Sciatic nerve (tissue), 2 donors: ENCODE measurements at regions not wholly inside any gene's neighbourhood (a gene's known extent, or its start where the extent isn't known, plus 50 kb on each side); places are given as distances from the start of the nearest gene placed in this dataset.
"Not testable (repeated sequence)": the region's sequence is repeated elsewhere in the genome, so short reads cannot be mapped to it uniquely, and the experiment has no call there.

ENCODE experiments used
- ATAC-seq: fragments of 200-7000 bp; cut with Tn5 transposase; one replicate; pipeline ENCODE4 v1.9.1; 2020; ENCODE audit warnings: mild to moderate bottlenecking, moderate library complexity
- DNase-seq: peaks from one replicate; pipeline ENCODE4 v3.0.0-alpha.2; 2020; ENCODE audit warnings: low spot score
- intact Hi-C: fragments of 100-400 bp; cut with DNase I; formaldehyde crosslinking; loops from one replicate; pipeline ENCODE4 v1.14.2; 2022
- donor health status: DM: no; HTN: no; CAD: no.
- donor health status: DM: no; HTN: no; CAD: no.

- intact Hi-C loops: no loop called here
- ATAC-seq (no peak), DNase-seq (no peak)
These were observed 51.9 kb upstream of the NMUR2 start for GRCh38 chr5:152456815-152457443.

- intact Hi-C loops: no loop called here
- no peak for ATAC-seq
- no peak for DNase-seq
These were observed 57.1 kb upstream of the NMUR2 start for GRCh38 chr5:152462021-152462721.

DNA sequence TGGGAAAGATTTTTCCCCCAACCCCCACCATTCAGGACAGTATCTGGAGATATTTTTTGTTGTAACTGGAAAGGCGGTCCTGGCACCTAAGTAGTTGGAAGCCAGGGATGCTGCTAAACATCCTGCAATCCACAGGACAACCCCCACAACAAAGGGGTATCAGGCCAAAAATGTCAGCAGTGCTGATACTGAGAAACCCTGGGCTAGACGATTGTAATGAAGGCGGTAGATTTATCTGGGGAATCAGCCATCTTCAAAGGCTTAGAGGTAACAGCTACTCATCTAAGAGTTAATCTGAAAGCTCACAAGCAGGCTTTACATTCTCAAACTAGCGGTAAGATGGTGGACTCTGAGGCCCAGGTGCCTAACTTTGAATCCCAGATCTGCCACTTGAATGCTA, 59.0 kb upstream of the NMUR2 start:
- DNase-seq (no peak), ATAC-seq (no peak)
- intact Hi-C loops: no loop called here

DNA sequence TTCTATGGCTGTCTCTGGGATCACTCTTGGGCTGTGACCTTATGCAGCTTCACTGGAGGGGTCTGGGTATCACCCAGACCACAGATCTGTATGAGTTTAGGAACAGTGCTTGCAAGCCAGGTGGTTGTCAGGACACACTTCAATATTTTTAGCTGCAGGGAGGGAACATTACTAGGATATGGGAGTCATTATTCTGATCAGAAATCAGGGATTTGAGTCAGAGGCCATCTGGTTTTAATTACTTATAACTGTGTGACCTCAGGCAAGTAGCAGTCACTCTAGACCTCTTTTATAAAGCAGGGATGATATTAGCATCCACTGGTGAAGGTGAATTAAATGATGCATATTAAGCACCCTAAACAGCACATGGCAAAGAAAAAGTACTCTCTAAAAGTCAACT, 60.1 kb upstream of the NMUR2 start:
- ATAC-seq (no peak), DNase-seq (no peak)
- intact Hi-C loops: no loop called here

GRCh38 chr5:152466085-152466745, 61.1 kb upstream of the NMUR2 start:
- ATAC-seq (no peak), DNase-seq (no peak)
- intact Hi-C loops: no loop called here

- DNase-seq (no peak), ATAC-seq (no peak)
- intact Hi-C loops: no loop called here
These were observed 65.1 kb upstream of the NMUR2 start for GRCh38 chr5:152470167-152470566.

- no peak for DNase-seq
- intact Hi-C loops: no loop called here
- ATAC-seq: no peak
These were observed 67.0 kb upstream of the NMUR2 start for GRCh38 chr5:152472083-152472482.

- no peak for ATAC-seq
- intact Hi-C loops: no loop called here
- DNase-seq: no peak
These were observed 69.9 kb upstream of the NMUR2 start for GRCh38 chr5:152474961-152475360.

DNA sequence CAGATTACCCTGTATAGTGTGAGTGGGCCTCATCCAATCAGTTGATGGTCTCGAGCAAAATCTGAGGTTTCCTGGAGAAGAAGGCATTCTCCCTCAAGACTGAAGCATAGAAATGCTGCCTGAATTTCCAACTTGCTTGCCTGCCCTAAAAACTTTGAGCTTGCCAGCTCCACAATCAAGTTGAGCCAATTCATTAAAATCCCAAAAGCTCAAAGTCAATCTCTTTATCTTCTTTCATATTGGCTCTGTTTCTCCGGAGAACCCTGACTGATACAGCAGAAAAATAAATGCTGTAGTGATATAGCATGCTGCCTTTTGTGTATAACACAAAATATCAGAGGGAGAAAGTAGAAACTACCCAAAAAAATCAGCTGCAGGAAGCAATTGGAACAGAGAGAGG, 72.5 kb upstream of the NMUR2 start:
- ATAC-seq (no peak), DNase-seq (no peak)
- intact Hi-C loops: no loop called here

DNA sequence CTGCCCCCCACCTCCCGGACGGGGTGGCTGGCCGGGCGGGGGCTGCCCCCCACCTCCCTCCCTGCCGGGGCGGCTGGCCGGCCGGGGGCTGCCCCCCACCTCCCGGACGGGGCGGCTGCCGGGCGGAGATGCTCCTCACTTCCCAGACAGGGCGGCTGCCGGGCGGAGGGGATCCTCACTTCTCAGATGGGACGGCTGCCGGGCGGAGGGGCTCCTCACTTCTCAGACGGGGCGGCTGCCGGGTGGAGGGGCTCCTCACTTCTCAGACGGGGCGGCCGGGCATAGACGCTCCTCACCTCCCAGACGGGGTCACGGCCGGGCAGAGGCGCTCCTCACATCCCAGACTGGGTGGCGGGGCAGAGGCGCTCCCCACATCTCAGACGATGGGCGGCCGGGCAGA, 74.8 kb upstream of the NMUR2 start:
- DNase-seq, ATAC-seq, intact Hi-C loops: not testable (repeated sequence)

- intact Hi-C loops, DNase-seq, ATAC-seq: not testable (repeated sequence)
These were observed 75.6 kb upstream of the NMUR2 start for GRCh38 chr5:152480677-152481076.

DNA sequence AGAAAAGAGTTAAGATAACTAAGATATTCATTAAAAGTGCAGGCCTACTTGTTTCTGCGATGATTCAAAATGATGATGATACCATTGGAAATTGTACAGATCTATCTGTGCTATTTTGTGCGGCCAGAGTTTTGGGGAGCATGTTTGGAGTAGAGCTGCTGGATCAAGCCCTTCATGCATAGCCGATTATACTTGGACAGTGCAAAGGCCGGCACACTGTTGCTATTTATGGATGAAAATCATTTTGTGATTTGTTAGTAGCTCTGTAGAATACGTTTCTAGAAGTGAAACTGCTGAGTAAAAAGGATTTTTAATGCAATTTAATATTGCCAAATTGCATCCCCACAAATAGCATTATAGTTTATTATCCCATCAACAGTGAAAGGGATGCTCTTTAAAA, 82.1 kb upstream of the NMUR2 start:
- intact Hi-C loops: loop anchor here (5.0 kb wide), 1 partner anchor 565 kb away; no protein-coding TSS in a partner anchor
- DNase-seq (no peak), ATAC-seq (no peak)

DNA sequence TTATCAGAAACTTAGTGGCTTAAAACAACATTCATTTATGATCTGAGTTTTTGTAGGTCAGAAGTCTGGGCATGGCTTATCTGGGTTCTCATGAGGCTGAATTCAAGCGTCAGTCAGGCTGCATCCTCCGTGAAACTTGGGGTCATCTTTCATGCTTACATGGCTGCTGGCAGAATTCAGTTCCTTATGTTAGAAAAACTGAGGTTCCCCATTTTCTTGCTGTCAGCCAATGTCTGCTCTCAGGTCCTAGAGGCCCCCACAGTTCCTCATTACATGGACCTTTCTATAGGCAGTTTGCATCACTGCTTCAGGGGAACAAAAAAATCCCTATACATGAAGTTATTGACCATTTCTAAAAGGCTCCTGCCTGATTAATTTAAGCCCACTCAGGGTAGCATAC, 83.8 kb upstream of the NMUR2 start:
- intact Hi-C loops: loop anchor here (5.0 kb wide), 1 partner anchor 563 kb away; no protein-coding TSS in a partner anchor
- no peak for DNase-seq
- ATAC-seq: no peak

GRCh38 chr5:152499814-152500535, 94.9 kb upstream of the NMUR2 start:
- no peak for DNase-seq
- intact Hi-C loops: no loop called here
- no peak for ATAC-seq

- intact Hi-C loops: no loop called here
- no peak for ATAC-seq
- no peak for DNase-seq
These were observed 96.2 kb upstream of the NMUR2 start for GRCh38 chr5:152501294-152501693.

DNA sequence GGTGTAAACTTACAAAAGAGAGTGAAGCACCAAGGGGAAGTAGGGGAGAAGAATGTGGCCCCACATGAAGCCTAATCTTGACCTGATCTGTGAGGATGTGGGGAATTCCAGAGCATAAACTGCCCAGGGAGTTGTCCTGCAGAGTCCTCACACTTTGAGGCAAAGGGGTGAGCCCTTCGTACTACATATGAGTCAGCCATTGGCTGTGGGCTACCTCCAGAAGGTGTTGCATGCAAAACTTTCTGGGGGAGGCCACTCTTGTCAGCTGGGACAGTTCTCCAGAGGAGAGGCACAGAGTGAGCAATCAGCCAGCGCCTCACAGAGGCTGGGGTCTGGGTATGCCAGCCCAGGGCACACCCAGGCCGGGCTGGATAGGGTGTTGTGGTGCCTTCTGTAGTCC, 98.1 kb upstream of the NMUR2 start:
- intact Hi-C loops: no loop called here
- no peak for ATAC-seq

GRCh38 chr5:152505442-152506042, 100.5 kb upstream of the NMUR2 start:
- ATAC-seq (peak; percentile 66), DNase-seq (peak; percentile 62)
- intact Hi-C loops: no loop called here

More for the DNA sequence above, 98.1 kb upstream of the NMUR2 start:
- DNase-seq: no peak

- intact Hi-C loops: loop anchor here (10.0 kb wide), 1 partner anchor 686 kb away; no protein-coding TSS in a partner anchor
- DNase-seq (no peak), ATAC-seq (no peak)
These were observed 106.0 kb upstream of the NMUR2 start for GRCh38 chr5:152511120-152511519.

DNA sequence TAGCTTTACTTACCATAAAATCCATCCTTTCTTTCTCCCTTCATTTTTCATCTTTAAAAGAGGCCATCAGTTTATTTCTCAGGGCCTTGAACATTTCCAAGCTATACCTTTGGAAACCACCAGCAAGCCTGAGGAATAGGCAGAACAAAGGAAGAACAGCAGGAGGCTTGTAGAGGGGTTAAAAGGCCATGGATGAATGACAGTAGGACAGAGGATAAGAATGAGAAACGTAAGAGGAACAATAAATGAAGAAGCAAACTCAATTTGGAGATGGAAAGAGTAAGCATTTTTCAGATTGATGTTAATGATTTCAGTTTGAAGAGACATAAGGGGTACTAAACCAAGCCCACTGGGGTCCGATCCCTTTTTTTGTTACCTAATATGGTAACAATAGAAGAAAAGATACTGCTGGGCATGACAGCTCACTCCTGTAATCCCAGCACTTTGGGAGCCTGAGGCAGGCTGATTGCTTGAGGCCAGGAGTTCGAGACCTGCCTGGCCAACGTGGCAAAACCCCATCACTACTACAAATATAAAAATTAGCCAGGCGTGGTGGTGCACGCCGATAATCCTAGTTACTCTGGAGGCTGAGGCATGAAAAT, 106.6 kb upstream of the NMUR2 start:
- intact Hi-C loops: loop anchor here (10.0 kb wide), 1 partner anchor 687 kb away; no protein-coding TSS in a partner anchor
- ATAC-seq (no peak), DNase-seq (no peak)
